T-cell (primary cell): ENCODE measurements at regions not wholly inside any gene's neighbourhood (a gene's known extent, or its start where the extent isn't known, plus 50 kb on each side); places are given as distances from the start of the nearest gene placed in this dataset.

Experiments used
- ATAC-seq, 4 experiments: fragments of 200-7000 bp in 3 of 4; fragments of 150-1000 bp in 1 of 4; cut with Tn5 transposase; replicated peaks in 1 of 4; 1 replicate in 3 of 4; 2 replicates in 1 of 4; pipeline ENCODE4 v1.10.0; 2021; ENCODE audit warnings: moderate library complexity in 3 of 4, mild to moderate bottlenecking in 2 of 4, moderate number of reproducible peaks in 1 of 4
- CTCF ChIA-PET, 2 donors: fragments of 300-600 bp; sonication (Branson Sonifier 250); formaldehyde crosslinking; loops; one replicate each; lab custom pipeline; 2022; ENCODE audit warnings: antibody characterized with exemption in 2 of 2; lab: Charles Lee
- POLR2A ChIA-PET, 2 donors: fragments of 300-600 bp; sonication (Branson Sonifier 250); formaldehyde crosslinking; loops; one replicate each; lab custom pipeline; 2022; ENCODE audit warnings: antibody characterized with exemption in 2 of 2; lab: Charles Lee
- DNase-seq, 35 experiments: peaks; one replicate each; pipeline versions ENCODE4 v3.0.0 to v3.0.0-alpha.2; 2013 to 2023
- H3K27ac ChIP-seq: one replicate; pipeline ENCODE4 v1.5.1; 2013; ENCODE audit warnings: low read length
- H3K27me3 ChIP-seq, 2 experiments: replicated peaks in 1 of 2; 1 replicate in 1 of 2; 2 replicates in 1 of 2; pipeline versions ENCODE4 v1.6.1 to v1.7.0; 2013; ENCODE audit warnings: low read length in 1 of 2, mixed read lengths in 1 of 2; ENCODE audit not compliant: control insufficient read depth in 2 of 2, insufficient read depth in 2 of 2; ENCODE audit errors: extremely low read depth in 1 of 2
- H3K36me3 ChIP-seq, 2 donors: 1 replicate in 1 of 2; 2 replicates in 1 of 2; pipeline versions ENCODE4 v1.6.1 to v1.7.0; 2013; ENCODE audit warnings: low read length in 1 of 2; ENCODE audit not compliant: control insufficient read depth in 2 of 2, insufficient read depth in 1 of 2; ENCODE audit errors: extremely low read depth in 1 of 2
- H3K4me1 ChIP-seq, 2 experiments: 1 replicate in 1 of 2; 2 replicates in 1 of 2; pipeline versions ENCODE4 v1.6.1 to v1.7.0; 2013; ENCODE audit warnings: low read length in 2 of 2, mixed read lengths in 1 of 2; ENCODE audit not compliant: insufficient read depth in 2 of 2, control insufficient read depth in 1 of 2; ENCODE audit errors: extremely low read depth in 1 of 2
- H3K4me3 ChIP-seq, 2 donors: 1 replicate in 1 of 2; 2 replicates in 1 of 2; pipeline versions ENCODE4 v1.5.1 to v1.7.0; 2013; ENCODE audit warnings: mild to moderate bottlenecking in 2 of 2, low read length in 1 of 2, moderate library complexity in 1 of 2; ENCODE audit not compliant: control insufficient read depth in 1 of 2; ENCODE audit errors: extremely low read depth in 1 of 2
- H3K9me3 ChIP-seq: 2 replicates; pipeline ENCODE4 v1.7.0; 2013
- H3K27ac Mint-ChIP-seq, 2 donors: one replicate each; pipeline ENCODE4 v1.8.0; 2020 to 2021; ENCODE audit warnings: mild to moderate bottlenecking in 2 of 2, mixed read lengths in 2 of 2
- H3K27me3 Mint-ChIP-seq, 2 donors: one replicate each; pipeline ENCODE4 v1.8.0; 2021 to 2022; ENCODE audit warnings: mixed read lengths in 2 of 2
- H3K36me3 Mint-ChIP-seq: one replicate; pipeline ENCODE4 v1.8.0; 2021; ENCODE audit warnings: mixed read lengths
- H3K4me1 Mint-ChIP-seq, 3 donors: one replicate each; pipeline ENCODE4 v1.8.0; 2020 to 2022; ENCODE audit warnings: mixed read lengths in 3 of 3, mild to moderate bottlenecking in 1 of 3
- H3K4me3 Mint-ChIP-seq, 3 donors: one replicate each; pipeline ENCODE4 v1.8.0; 2020 to 2022; ENCODE audit warnings: mild to moderate bottlenecking in 3 of 3, mixed read lengths in 3 of 3, moderate library complexity in 3 of 3
- H3K9me3 Mint-ChIP-seq, 3 donors: one replicate each; pipeline ENCODE4 v1.8.0; 2020 to 2022; ENCODE audit warnings: mixed read lengths in 3 of 3
- WGBS: methylation state at CpG from one replicate; pipeline ENCODE4 v1.1.5; 2013; ENCODE audit warnings: missing lambda C conversion rate; ENCODE audit not compliant: insufficient coverage; 5-methylcytosine and 5-hydroxymethylcytosine counted together

DNA sequence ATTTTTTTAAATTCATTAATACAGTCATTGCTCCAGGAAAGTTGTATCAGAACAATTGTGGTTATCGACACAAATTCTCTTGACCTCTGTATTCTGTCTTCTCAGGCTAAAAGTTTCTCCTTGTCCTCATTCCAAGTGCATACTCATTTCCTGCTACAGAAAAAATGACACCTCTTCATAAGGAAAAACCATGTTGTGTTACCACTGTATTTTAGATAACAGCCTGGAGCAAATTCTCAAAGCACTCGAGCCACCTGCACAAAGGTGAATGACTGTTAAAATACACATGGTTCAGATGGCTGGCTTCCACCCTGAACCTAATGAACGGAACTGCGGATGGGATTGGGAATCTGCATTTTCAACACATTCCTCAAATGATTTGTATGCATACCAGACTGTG is 586.5 kb downstream of the EPHA4 start:
- CTCF ChIA-PET: no interaction called here
- ATAC-seq: no peak
- no peaks in the 10 kb centered on the region for H3K9me3 Mint-ChIP-seq

DNA sequence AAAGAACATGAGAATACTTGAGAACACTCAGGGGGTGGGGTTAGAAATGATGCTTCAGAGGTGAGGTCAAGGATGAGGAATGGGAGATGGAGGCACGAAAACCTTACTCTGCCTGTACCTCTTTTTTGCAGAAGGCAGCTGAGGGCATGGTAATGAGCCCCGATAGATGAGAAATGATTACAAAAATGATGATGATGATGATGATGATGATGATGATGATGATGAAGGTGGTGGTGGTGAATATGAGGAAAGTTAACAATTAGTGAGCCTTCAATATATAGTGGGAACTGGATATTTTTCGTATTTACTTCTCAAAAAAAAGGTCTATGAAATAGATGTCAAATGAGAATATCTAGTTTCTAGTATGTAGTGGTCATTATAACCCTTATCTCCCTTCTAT is 584.3 kb downstream of the EPHA4 start:
- ChIA-PET POLR2A (no interaction called here), CTCF (no interaction called here)
- no peaks in the 10 kb centered on the region for H3K4me1 ChIP-seq
- Mint-ChIP-seq H3K27ac (no peak overlapping the region), H3K27me3 (peaks cover 16 to 25% of the 10 kb centered on the region in 2 donors), H3K36me3 (no peaks in the 10 kb centered on the region), H3K4me1 (no peaks in the 10 kb centered on the region), H3K4me3 (no peak overlapping the region), H3K9me3 (no peaks in the 10 kb centered on the region)
- no peaks in the 10 kb centered on the region for H3K9me3 ChIP-seq
- no peak for ATAC-seq
- H3K4me3 ChIP-seq: no peak overlapping the region
- H3K27ac ChIP-seq: no peak overlapping the region
- DNase-seq: no peak
- no peaks in the 10 kb centered on the region for H3K36me3 ChIP-seq
- whole genome bisulfite sequencing: 83% methylated on average over 2 of the region's 3 CpGs
- no peaks in the 10 kb centered on the region for H3K27me3 ChIP-seq

More for the DNA sequence above, 586.5 kb downstream of the EPHA4 start:
- H3K4me3 ChIP-seq: no peak overlapping the region
- Mint-ChIP-seq H3K4me1 (no peaks in the 10 kb centered on the region), H3K36me3 (no peaks in the 10 kb centered on the region), H3K27ac (no peak overlapping the region), H3K27me3 (peaks cover 17 to 21% of the 10 kb centered on the region in 2 donors), H3K4me3 (no peak overlapping the region)
- WGBS: 100% methylated on average over 1 of the region's 4 CpGs
- DNase-seq: no peak
- no peaks in the 10 kb centered on the region for H3K4me1 ChIP-seq
- H3K36me3 ChIP-seq: no peaks in the 10 kb centered on the region
- H3K27me3 ChIP-seq: no peaks in the 10 kb centered on the region
- H3K27ac ChIP-seq: no peak overlapping the region
- no peaks in the 10 kb centered on the region for H3K9me3 ChIP-seq
- POLR2A ChIA-PET: no interaction called here

DNA sequence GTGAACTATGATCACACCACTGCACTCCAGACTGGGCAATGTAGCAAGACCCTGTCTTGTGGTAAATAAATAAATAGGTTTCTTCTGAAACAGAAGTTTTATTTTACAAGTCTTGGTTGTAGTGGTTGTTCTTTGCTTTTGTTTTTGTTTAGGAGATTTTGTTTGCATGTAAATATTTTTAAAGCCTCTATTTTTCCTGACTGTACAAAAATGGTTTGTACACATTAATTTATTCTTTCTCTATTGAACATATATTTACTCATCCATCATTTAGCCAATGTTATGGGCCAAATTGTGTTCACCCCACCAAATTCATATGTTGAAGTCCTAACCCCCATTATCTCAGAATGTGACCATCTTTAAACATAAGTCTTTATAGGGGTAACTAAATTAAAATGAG is 580.1 kb downstream of the EPHA4 start:
- Histone ChIP-seq H3K27me3 (no peaks in the 10 kb centered on the region), H3K9me3 (no peaks in the 10 kb centered on the region), H3K27ac (no peak overlapping the region), H3K4me1 (no peaks in the 10 kb centered on the region), H3K4me3 (no peak overlapping the region), H3K36me3 (no peaks in the 10 kb centered on the region)
- ATAC-seq: no peak
- ChIA-PET CTCF (no interaction called here), POLR2A (no interaction called here)
- no peak for DNase-seq
- Mint-ChIP-seq H3K4me1 (no peaks in the 10 kb centered on the region), H3K36me3 (no peaks in the 10 kb centered on the region), H3K9me3 (no peaks in the 10 kb centered on the region), H3K27me3 (peaks cover 14% of the 10 kb centered on the region in 2 donors), H3K27ac (no peak overlapping the region), H3K4me3 (no peak overlapping the region)

- H3K4me3 ChIP-seq: no peak overlapping the region
- no CpG with 5 or more reads among the region's 3 CpGs for WGBS
- H3K27ac Mint-ChIP-seq: no peak overlapping the region
- ATAC-seq (no peak), DNase-seq (no peak)
- no peaks in the 10 kb centered on the region for H3K4me1 Mint-ChIP-seq
- H3K27me3 Mint-ChIP-seq: peaks cover 8 to 14% of the 10 kb centered on the region in 2 donors
- POLR2A ChIA-PET: no interaction called here
- no peaks in the 10 kb centered on the region for H3K9me3 ChIP-seq
- CTCF ChIA-PET: interaction anchor here in 1 of 2 donors (1.3 kb wide), 1 partner anchor 578 kb away, joined by 4 read pairs; no protein-coding TSS in a partner anchor
- H3K27ac ChIP-seq: no peak overlapping the region
- H3K4me3 Mint-ChIP-seq: no peak overlapping the region
- no peaks in the 10 kb centered on the region for H3K9me3 Mint-ChIP-seq
- no peaks in the 10 kb centered on the region for H3K36me3 Mint-ChIP-seq
- no peaks in the 10 kb centered on the region for H3K27me3 ChIP-seq
- no peaks in the 10 kb centered on the region for H3K36me3 ChIP-seq
- H3K4me1 ChIP-seq: no peaks in the 10 kb centered on the region
Observed at GRCh38 chr2:220994846-220995245, 577.3 kb downstream of the EPHA4 start.

- ATAC-seq: no peak
Observed at GRCh38 chr2:220995581-220995980, 576.5 kb downstream of the EPHA4 start.

DNA sequence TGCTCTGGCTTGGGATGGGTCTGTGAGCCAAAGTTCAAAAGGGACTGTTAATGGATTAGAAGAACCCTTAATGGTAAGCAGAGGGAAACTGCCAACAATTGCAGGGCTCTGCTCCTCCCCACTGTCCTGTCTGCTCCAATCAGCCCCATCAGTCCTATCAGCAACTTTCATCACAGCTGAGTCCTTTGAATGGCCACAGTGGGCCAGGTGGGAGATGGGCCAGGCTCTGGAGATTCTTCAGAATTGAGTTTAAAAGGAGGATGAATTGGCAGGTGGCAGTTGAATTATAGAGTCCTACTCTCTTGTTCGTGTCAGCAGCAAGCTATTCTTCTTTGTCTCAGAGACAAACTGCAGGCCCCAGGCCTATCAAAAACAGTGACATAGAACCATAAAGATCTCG is 573.9 kb downstream of the EPHA4 start:
- ChIA-PET POLR2A (no interaction called here), CTCF (no interaction called here)
- Histone ChIP-seq H3K36me3 (no peaks in the 10 kb centered on the region), H3K4me1 (no peaks in the 10 kb centered on the region), H3K27me3 (no peaks in the 10 kb centered on the region), H3K27ac (no peak overlapping the region), H3K9me3 (no peaks in the 10 kb centered on the region), H3K4me3 (no peak overlapping the region)
- ATAC-seq (no peak), DNase-seq (no peak)
- Mint-ChIP-seq H3K36me3 (no peaks in the 10 kb centered on the region), H3K4me3 (no peak overlapping the region), H3K27ac (no peak overlapping the region), H3K27me3 (peaks cover 8 to 9% of the 10 kb centered on the region in 2 donors), H3K9me3 (no peaks in the 10 kb centered on the region), H3K4me1 (no peaks in the 10 kb centered on the region)
- WGBS: no CpG with 5 or more reads among the region's 2 CpGs

More at GRCh38 chr2:220995581-220995980, 576.5 kb downstream of the EPHA4 start:
- WGBS: no CpG with 5 or more reads among the region's 2 CpGs
- Mint-ChIP-seq H3K9me3 (no peaks in the 10 kb centered on the region), H3K4me3 (no peak overlapping the region), H3K27ac (no peak overlapping the region), H3K27me3 (peaks cover 8 to 14% of the 10 kb centered on the region in 2 donors), H3K4me1 (no peaks in the 10 kb centered on the region), H3K36me3 (no peaks in the 10 kb centered on the region)
- no peak overlapping the region for H3K4me3 ChIP-seq
- ChIA-PET POLR2A (no interaction called here), CTCF (interaction anchor here in 1 of 2 donors (1.3 kb wide), 1 partner anchor 578 kb away, joined by 4 read pairs; no protein-coding TSS in a partner anchor)
- H3K4me1 ChIP-seq: no peaks in the 10 kb centered on the region
- DNase-seq: no peak
- no peaks in the 10 kb centered on the region for H3K9me3 ChIP-seq
- no peaks in the 10 kb centered on the region for H3K27me3 ChIP-seq
- no peak overlapping the region for H3K27ac ChIP-seq
- no peaks in the 10 kb centered on the region for H3K36me3 ChIP-seq

- Mint-ChIP-seq H3K4me3 (no peak overlapping the region), H3K36me3 (no peaks in the 10 kb centered on the region), H3K9me3 (no peaks in the 10 kb centered on the region), H3K27ac (no peak overlapping the region), H3K4me1 (no peaks in the 10 kb centered on the region), H3K27me3 (peaks cover 3 to 5% of the 10 kb centered on the region in 2 donors)
- H3K36me3 ChIP-seq: no peaks in the 10 kb centered on the region
- no peak overlapping the region for H3K4me3 ChIP-seq
- no peaks in the 10 kb centered on the region for H3K4me1 ChIP-seq
- H3K27ac ChIP-seq: no peak overlapping the region
- POLR2A ChIA-PET: no interaction called here
- H3K9me3 ChIP-seq: no peaks in the 10 kb centered on the region
- CTCF ChIA-PET: no interaction called here
- ATAC-seq: no peak
- no peak for DNase-seq
- WGBS: no CpG with 5 or more reads among the region's 2 CpGs
- no peaks in the 10 kb centered on the region for H3K27me3 ChIP-seq
Observed at GRCh38 chr2:220999356-220999755, 572.7 kb downstream of the EPHA4 start.
